ENCODE measurements at regions not wholly inside any gene's neighbourhood (a gene's known extent, or its start where the extent isn't known, plus 50 kb on each side); places are given as distances from the start of the nearest gene placed in this dataset.
A peak's percentile ranks its signal among the peaks of the same experiment; 100 is the strongest.

DNA sequence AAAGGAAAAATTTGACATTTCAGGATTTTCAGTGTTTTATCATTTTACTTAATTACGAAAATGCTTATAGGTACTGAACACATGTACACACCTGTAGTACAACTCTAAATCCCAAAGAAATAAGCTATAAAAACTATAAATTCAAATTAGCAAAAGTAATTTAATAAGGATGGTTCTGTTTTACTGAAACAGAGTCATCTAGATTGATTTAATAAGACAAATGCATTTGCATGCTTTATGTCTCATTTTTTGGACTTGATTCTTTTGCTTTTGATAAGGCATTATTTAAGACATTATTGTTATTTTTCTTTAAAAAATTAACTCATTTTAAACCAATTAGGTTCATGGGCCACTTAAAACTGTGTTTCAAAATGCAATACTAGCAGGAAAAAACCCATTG lies 201.2 kb downstream of the PIK3R1 start:
- no peaks in the 10 kb centered on the region for H3K9me3 ChIP-seq
- ChIA-PET CTCF (interaction anchor here (1.9 kb wide), 1 partner anchor 118 kb away, joined by 5 read pairs; no protein-coding TSS in a partner anchor), POLR2A (no interaction called here)
- peaks cover 7 to 28% of the 10 kb centered on the region in 2 experiments; a peak in 3 of 4 replicates for H3K4me1 ChIP-seq (ENCODE audit: control insufficient read depth in 1 of 2, insufficient read depth in 2 of 2, low read depth in 1 of 2, low read length in 1 of 2)
- H3K27ac ChIP-seq (ENCODE audit: low read depth in 2 of 2, low read length in 1 of 2) = no peak overlapping the region
- no peaks in the 10 kb centered on the region for H3K9me2 ChIP-seq
- 86% methylated on average over 1 of the region's 1 CpG for WGBS (ENCODE audit: low lambda C conversion rate)
- H2AFZ ChIP-seq (ENCODE audit: low read depth) = no peak overlapping the region
- TF ChIP-seq RCOR1 (IDR thresholded peaks at IDR 0.05; ENCODE audit: low read length) (0 out of 2 replicates have a peak, but pooled peaks have one; percentile 31), TAF1 (IDR thresholded peaks at IDR 0.05; ENCODE audit: borderline replicate concordance, low read depth, low read length) (no peak)
- no peak overlapping the region for H3K4me2 ChIP-seq
- H3K4me3 ChIP-seq (ENCODE audit: low read depth in 2 of 2, low read length in 1 of 2) = no peak overlapping the region
- no peak for DNase-seq
- no peak overlapping the region for H3K9ac ChIP-seq
- H3K27me3 ChIP-seq (ENCODE audit: insufficient read depth) = no peaks in the 10 kb centered on the region
- no peaks in the 10 kb centered on the region for H3K79me2 ChIP-seq (ENCODE audit: insufficient read depth)
- H4K20me1 ChIP-seq (ENCODE audit: insufficient read depth) = no peaks in the 10 kb centered on the region
- H3K36me3 ChIP-seq (replicated peaks in 1 of 2; ENCODE audit: control insufficient read depth in 1 of 2, insufficient read depth in 2 of 2, low read length in 1 of 2) = no peaks in the 10 kb centered on the region
- H3F3A ChIP-seq (replicated peaks; ENCODE audit: insufficient read depth) = no peaks in the 10 kb centered on the region

DNA sequence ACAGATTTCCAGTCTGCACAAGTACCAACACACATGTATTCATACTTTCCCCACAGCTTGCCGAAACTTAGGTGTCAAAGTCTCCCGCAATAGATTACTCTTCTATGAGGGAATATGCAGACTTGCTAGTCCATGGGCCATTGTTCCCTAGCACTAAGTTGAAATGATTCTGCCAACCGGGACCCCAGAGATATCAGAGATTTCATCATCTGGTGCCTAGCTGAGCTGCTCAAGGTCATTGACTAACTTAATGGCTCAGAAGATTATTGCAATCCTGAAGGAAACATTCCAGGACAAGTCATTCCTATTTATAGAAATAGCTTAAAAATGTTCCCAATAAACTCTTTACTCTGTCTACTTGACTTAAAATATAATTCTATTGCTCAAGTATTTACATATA lies 202.6 kb downstream of the PIK3R1 start:
- no peak for DNase-seq
- Histone ChIP-seq H3K79me2 (ENCODE audit: insufficient read depth) (no peaks in the 10 kb centered on the region), H3F3A (replicated peaks; ENCODE audit: insufficient read depth) (no peaks in the 10 kb centered on the region), H3K4me1 (ENCODE audit: control insufficient read depth in 1 of 2, insufficient read depth in 2 of 2, low read depth in 1 of 2, low read length in 1 of 2) (peaks cover 7 to 28% of the 10 kb centered on the region in 2 experiments; a peak in 3 of 4 replicates), H3K9me2 (no peaks in the 10 kb centered on the region), H3K9ac (no peak overlapping the region), H3K27me3 (ENCODE audit: insufficient read depth) (no peaks in the 10 kb centered on the region), H3K9me3 (no peaks in the 10 kb centered on the region), H3K27ac (ENCODE audit: low read depth in 2 of 2, low read length in 1 of 2) (no peak overlapping the region), H2AFZ (ENCODE audit: low read depth) (no peak overlapping the region), H3K4me3 (ENCODE audit: low read depth in 2 of 2, low read length in 1 of 2) (no peak overlapping the region), H4K20me1 (ENCODE audit: insufficient read depth) (no peaks in the 10 kb centered on the region), H3K4me2 (no peak overlapping the region), H3K36me3 (replicated peaks in 1 of 2; ENCODE audit: control insufficient read depth in 1 of 2, insufficient read depth in 2 of 2, low read length in 1 of 2) (no peaks in the 10 kb centered on the region)
- CTCF ChIA-PET = no interaction called here
- no peak for TF ChIP-seq TCF12 (IDR thresholded peaks at IDR 0.05)
- no peak for TF ChIP-seq SMC3 (IDR thresholded peaks at IDR 0.05; ENCODE audit: low read depth, low read length)
- no peak for TF ChIP-seq RAD21 (IDR thresholded peaks at IDR 0.05; ENCODE audit: low read length)
- no peak for TF ChIP-seq TEAD4 (IDR thresholded peaks at IDR 0.05; ENCODE audit: borderline replicate concordance, insufficient read depth)
- no peak for TF ChIP-seq FOXM1 (IDR thresholded peaks at IDR 0.05; ENCODE audit: low read depth)
- no peak for TF ChIP-seq JUND (IDR thresholded peaks at IDR 0.05)
- no peak for TF ChIP-seq NFIC (IDR thresholded peaks at IDR 0.05; ENCODE audit: borderline replicate concordance)
- TF ChIP-seq YY1 (IDR thresholded peaks at IDR 0.05; ENCODE audit: low read depth) = no peak
- TF ChIP-seq, protein P1, sequence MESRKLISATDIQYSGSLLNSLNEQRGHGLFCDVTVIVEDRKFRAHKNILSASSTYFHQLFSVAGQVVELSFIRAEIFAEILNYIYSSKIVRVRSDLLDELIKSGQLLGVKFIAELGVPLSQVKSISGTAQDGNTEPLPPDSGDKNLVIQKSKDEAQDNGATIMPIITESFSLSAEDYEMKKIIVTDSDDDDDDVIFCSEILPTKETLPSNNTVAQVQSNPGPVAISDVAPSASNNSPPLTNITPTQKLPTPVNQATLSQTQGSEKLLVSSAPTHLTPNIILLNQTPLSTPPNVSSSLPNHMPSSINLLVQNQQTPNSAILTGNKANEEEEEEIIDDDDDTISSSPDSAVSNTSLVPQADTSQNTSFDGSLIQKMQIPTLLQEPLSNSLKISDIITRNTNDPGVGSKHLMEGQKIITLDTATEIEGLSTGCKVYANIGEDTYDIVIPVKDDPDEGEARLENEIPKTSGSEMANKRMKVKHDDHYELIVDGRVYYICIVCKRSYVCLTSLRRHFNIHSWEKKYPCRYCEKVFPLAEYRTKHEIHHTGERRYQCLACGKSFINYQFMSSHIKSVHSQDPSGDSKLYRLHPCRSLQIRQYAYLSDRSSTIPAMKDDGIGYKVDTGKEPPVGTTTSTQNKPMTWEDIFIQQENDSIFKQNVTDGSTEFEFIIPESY (IDR thresholded peaks at IDR 0.05; ENCODE audit: borderline replicate concordance, low read depth) = no peak
- TF ChIP-seq, protein P2, sequence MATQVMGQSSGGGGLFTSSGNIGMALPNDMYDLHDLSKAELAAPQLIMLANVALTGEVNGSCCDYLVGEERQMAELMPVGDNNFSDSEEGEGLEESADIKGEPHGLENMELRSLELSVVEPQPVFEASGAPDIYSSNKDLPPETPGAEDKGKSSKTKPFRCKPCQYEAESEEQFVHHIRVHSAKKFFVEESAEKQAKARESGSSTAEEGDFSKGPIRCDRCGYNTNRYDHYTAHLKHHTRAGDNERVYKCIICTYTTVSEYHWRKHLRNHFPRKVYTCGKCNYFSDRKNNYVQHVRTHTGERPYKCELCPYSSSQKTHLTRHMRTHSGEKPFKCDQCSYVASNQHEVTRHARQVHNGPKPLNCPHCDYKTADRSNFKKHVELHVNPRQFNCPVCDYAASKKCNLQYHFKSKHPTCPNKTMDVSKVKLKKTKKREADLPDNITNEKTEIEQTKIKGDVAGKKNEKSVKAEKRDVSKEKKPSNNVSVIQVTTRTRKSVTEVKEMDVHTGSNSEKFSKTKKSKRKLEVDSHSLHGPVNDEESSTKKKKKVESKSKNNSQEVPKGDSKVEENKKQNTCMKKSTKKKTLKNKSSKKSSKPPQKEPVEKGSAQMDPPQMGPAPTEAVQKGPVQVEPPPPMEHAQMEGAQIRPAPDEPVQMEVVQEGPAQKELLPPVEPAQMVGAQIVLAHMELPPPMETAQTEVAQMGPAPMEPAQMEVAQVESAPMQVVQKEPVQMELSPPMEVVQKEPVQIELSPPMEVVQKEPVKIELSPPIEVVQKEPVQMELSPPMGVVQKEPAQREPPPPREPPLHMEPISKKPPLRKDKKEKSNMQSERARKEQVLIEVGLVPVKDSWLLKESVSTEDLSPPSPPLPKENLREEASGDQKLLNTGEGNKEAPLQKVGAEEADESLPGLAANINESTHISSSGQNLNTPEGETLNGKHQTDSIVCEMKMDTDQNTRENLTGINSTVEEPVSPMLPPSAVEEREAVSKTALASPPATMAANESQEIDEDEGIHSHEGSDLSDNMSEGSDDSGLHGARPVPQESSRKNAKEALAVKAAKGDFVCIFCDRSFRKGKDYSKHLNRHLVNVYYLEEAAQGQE (IDR thresholded peaks at IDR 0.05; ENCODE audit: low read depth, low read length) = no peak
- TF ChIP-seq SIN3A (IDR thresholded peaks at IDR 0.05; ENCODE audit: borderline replicate concordance, low read depth, low read length) = no peak
- no peak for TF ChIP-seq FOSL2 (IDR thresholded peaks at IDR 0.05; ENCODE audit: borderline replicate concordance, low read depth)
- TF ChIP-seq, protein P3, sequence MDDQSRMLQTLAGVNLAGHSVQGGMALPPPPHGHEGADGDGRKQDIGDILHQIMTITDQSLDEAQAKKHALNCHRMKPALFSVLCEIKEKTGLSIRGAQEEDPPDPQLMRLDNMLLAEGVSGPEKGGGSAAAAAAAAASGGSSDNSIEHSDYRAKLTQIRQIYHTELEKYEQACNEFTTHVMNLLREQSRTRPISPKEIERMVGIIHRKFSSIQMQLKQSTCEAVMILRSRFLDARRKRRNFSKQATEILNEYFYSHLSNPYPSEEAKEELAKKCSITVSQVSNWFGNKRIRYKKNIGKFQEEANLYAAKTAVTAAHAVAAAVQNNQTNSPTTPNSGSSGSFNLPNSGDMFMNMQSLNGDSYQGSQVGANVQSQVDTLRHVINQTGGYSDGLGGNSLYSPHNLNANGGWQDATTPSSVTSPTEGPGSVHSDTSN (IDR thresholded peaks at IDR 0.05) = no peak
- no peak for TF ChIP-seq EP300 (IDR thresholded peaks at IDR 0.05; ENCODE audit: borderline replicate concordance in 1 of 2, low read depth in 1 of 2, low read length in 1 of 2)
- TF ChIP-seq RFX5 (IDR thresholded peaks at IDR 0.05; ENCODE audit: low read length) = no peak
- TF ChIP-seq RCOR1 (IDR thresholded peaks at IDR 0.05; ENCODE audit: low read length) = no peak
- no peak for TF ChIP-seq EZH2phosphoT487 (IDR thresholded peaks at IDR 0.05; ENCODE audit: borderline replicate concordance, low read depth)
- 87% methylated on average over 3 of the region's 3 CpGs for WGBS (ENCODE audit: low lambda C conversion rate)
- POLR2A ChIA-PET = no interaction called here
